GM12875 (cell line): ENCODE measurements at regions not wholly inside any gene's neighbourhood (a gene's known extent, or its start where the extent isn't known, plus 50 kb on each side); places are given as distances from the start of the nearest gene placed in this dataset.

ENCODE experiments used
- H3K4me3 ChIP-seq: one replicate; pipeline ENCODE4 v1.5.1; 2011; ENCODE audit warnings: low read depth, low read length, control low read depth
- CTCF ChIP-seq: IDR thresholded peaks from 2 replicates; pipeline ENCODE4 v1.5.1; 2011; ENCODE audit warnings: low read depth, mild to moderate bottlenecking, control low read depth, inconsistent platforms, low read length, moderate library complexity, borderline replicate concordance; ENCODE audit not compliant: insufficient read depth

DNA sequence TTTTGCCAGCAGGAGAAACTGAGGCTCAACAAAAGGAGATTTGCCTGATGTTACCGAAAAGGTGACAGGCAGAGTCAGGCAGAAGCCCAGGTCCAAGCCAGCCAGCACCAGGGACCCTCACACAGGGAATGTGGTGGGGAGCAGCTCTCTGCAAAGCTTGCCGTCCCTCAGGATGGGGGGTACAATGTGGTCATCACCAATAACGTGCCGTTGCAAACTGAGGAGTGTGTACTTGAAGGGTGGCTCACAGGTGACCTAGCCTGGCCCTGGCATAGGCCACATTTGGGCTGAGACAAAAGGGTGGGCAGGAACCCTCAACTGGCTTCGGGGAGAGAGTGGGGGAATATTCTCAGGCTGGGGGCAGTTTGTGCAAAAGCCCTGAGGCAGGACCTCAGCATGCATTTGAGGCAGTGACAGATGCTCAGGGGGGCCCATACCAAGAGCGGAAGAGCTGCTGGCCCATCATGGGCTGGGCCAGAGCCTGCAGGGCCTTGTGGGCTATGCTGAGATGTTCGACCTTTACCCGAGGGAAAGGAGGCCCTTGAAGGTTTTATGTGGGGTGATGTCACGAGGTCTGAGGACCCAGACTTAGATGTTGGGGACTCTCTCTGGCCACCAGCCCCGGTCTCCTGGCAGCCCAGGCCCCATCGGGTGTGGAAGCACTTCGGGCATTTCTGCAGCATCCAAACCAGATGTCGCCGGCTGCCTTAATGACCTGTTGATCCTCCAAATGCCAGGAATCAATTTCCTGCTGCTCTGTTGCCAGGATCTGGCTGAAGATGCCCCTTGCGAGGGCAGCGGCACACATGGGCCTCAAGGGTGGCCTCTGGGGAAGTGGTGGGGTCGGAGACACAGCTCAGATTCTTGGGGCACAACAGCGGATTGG lies 57.4 kb upstream of the SHISAL1 start:
- H3K4me3 ChIP-seq = no peak overlapping the region
- TF ChIP-seq CTCF = no peak

- H3K4me3 ChIP-seq = no peak overlapping the region
- peak; percentile 17; the same call in 1 of the 2 replicates for TF ChIP-seq CTCF
Observed at GRCh38 chr22:44369293-44369661, 56.5 kb upstream of the SHISAL1 start.

DNA sequence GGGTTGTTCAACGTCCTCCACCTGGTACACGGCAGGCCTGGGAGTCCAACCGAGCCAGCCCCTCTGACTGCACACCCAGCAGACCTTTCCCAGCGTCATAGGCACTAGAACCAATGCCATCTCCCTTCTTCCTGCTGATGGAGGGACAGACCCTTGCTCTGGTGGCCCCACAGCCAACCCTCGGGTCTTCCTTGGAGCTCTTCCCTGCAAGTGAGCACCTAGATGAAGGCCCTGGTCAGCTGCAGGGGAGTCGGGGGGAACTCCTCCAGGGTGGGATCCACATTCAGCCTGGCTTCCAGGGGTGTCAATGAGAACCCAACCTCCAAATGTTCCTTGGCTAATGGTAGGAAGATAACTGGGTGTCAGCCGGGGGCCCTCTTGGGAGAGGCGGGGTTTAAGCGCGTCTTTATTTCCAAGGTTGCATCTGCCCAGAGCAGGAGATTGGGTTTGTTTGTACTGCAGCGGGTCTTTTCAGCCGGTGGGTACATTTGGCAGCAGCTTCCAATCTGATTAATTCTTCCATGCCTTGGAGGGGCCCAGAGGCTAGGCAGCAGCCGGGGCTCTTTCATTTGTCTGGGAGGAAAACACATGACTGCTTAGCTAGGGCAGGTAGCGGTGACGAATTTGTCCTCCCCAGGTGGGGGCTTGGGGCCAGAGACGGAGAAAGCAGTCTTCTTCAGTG lies 56.0 kb upstream of the SHISAL1 start:
- H3K4me3 ChIP-seq = no peak overlapping the region
- no peak for TF ChIP-seq CTCF

GRCh38 chr22:44366372-44367300 lies 53.9 kb upstream of the SHISAL1 start:
- H3K4me3 ChIP-seq = no peak overlapping the region
- no peak for TF ChIP-seq CTCF

DNA sequence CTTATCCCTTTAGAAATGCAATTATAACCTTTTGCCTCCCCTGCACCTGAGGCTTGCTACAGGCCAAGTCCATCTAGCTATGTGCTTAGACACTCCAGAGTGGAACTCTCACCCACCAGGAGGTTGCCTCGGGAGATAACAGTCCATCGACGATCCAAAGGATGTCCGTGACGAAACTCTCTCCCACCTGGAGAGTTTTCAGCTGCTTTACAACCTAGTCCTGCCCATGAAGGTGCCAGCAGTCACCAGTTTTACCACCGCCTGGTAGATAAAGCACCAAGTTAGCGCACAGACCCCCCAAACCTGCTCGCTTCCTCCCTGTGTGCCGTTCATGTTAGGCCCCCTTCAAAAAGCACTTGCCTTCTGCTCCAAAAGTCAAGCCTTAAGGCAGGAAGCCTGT lies 53.1 kb upstream of the SHISAL1 start:
- H3K4me3 ChIP-seq = no peak overlapping the region
- no peak for TF ChIP-seq CTCF

- H3K4me3 ChIP-seq = no peak overlapping the region
- TF ChIP-seq CTCF = no peak
Observed at GRCh38 chr22:44365191-44365590, 52.4 kb upstream of the SHISAL1 start.
